ENCODE measurements at regions not wholly inside any gene's neighbourhood (a gene's known extent, or its start where the extent isn't known, plus 50 kb on each side); places are given as distances from the start of the nearest gene placed in this dataset.
A peak's percentile ranks its signal among the peaks of the same experiment; 100 is the strongest.

DNA sequence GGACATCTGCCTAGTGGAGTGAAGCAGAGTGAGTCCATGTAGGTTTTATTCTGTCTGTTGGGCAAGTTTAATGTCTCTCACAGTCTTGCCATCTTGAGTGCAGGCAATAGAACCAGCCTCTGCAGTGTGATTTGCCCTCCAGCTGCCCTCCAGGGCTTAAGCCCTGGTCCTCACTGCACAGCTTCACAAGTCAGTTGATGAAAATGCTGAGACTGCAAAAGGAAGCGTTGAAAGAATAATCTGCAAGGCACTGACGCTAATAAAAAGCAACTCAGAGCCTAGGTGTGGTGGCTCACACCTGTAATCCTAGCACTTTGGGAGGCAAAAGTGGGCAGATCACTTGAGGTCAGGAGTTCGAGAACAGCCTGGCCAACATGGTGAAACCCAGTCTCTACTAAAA, 54.1 kb upstream of the PHOX2B start:
- H3K27ac ChIP-seq: no peak overlapping the region
- no peak overlapping the region for H3K4me3 ChIP-seq
- H3K4me1 ChIP-seq (replicated peaks in 1 of 2): no peaks in the 10 kb centered on the region
- 11 to 88% (median 60%) methylated on average over 1 of the region's 3 CpGs; no CpG with 5 or more reads in 7 of the 10 experiments for whole genome bisulfite sequencing, 10 experiments
- ATAC-seq (replicated peaks in 6 of 8): no peak
- in situ Hi-C loops (cut with MboI; ENCODE audit: low pct_unique_long_range_greater_than_20kb in 2 of 9, low sequenced_read_pairs in 9 of 9, unreplicated experiment in 9 of 9): no loop called here

DNA sequence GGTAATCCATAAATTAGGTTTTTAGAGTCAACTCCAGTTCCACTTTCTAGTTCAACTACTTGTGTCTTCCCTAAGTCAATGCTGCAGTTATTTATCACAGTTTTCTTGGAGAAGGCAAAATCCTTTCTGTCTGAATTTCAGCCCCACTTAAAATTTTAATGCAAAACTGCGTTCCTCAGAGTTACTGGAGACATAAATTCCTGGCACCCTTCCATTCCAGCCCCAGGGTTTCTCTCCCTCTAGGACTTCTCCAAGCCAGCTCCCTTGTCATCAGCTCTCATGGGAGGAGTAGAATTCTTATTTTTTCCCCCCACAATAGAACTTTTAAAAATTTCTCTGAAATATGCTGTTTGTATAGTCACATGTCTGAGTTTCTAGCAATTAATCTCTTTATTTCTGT, 50.6 kb upstream of the PHOX2B start:
- WGBS, 10 experiments: 0 to 100% (median 0%) methylated on average over 1 of the region's 1 CpG; no CpG with 5 or more reads in 5 of the 10 experiments
- ATAC-seq (replicated peaks in 6 of 8): peak in 3 of 8 experiments; percentile 39 to 78 (median 74)
- no peak overlapping the region for H3K27ac ChIP-seq
- no peak overlapping the region for H3K4me3 ChIP-seq
- in situ Hi-C loops (cut with MboI; ENCODE audit: low pct_unique_long_range_greater_than_20kb in 2 of 9, low sequenced_read_pairs in 9 of 9, unreplicated experiment in 9 of 9): no loop called here
- peaks cover 16% of the 10 kb centered on the region in 2 donors for H3K4me1 ChIP-seq (replicated peaks in 1 of 2)

Data from motor neuron (in vitro differentiated cells).